Suprapubic skin (tissue), 4 donors: ENCODE measurements at regions not wholly inside any gene's neighbourhood (a gene's known extent, or its start where the extent isn't known, plus 50 kb on each side); places are given as distances from the start of the nearest gene placed in this dataset.

ENCODE experiments used
- EP300 ChIP-seq: sonication (generic); formaldehyde crosslinking; IDR thresholded peaks from one replicate; pipeline ENCODE4 v1.6.1; 2017; ENCODE audit warnings: antibody characterized with exemption
- POLR2A ChIP-seq, 2 donors: fragments of 450-650 bp; IDR thresholded peaks; one replicate each; pipeline ENCODE4 v1.6.1; 2017; ENCODE audit warnings: antibody characterized with exemption in 2 of 2, mild to moderate bottlenecking in 2 of 2, moderate library complexity in 2 of 2
- POLR2AphosphoS5 ChIP-seq, 3 donors: sonication (generic); formaldehyde crosslinking; IDR thresholded peaks; one replicate each; pipeline ENCODE4 v1.6.1; 2017; ENCODE audit warnings: antibody characterized with exemption in 3 of 3
- TF ChIP-seq, protein P1 (sequence below), 2 donors: fragments of 200-600 bp in 1 of 2; fragments of 450-650 bp in 1 of 2; sonication (generic) in 1 of 2; IDR thresholded peaks; one replicate each; pipeline ENCODE4 v1.5.1; 2016 to 2019; ENCODE audit warnings: antibody characterized with exemption in 2 of 2, mild to moderate bottlenecking in 1 of 2, moderate library complexity in 1 of 2

DNA sequence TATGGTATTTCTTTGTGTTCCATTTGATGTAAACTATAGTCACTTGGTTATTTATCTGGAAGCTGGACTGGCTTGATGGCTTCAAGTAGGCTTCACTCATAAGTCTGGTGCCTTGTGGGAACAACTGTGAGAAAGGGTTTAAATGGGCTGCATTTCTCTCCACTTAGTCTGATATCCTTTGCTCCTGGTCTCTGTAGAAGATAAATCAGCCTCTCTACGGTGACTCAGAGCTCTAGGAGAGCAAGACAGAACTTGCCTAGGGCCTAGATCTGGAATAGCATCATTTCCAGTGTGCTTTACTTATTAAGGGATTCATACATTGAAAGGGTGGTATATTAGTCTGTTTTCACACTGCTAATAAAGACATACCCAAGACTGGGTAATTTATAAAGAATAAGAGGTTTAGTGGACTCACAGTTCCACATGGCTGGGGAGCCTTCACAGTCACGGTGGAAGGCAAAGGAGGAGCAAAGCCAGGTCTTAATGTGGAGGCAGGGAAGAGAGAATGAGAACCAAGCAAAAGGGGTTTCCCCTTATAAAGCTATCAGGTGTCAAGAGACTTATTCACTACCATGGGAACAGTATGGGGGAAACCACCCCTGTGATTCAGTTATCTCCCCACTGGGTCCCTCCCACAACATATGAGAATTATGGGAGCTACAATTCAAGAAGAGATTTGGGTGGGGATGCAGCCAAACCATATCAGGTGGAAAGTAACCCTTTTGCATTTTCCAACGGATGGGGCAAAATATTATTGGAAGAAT is 1746.4 kb upstream of the PCDH7 start:
- TF ChIP-seq, protein P1, sequence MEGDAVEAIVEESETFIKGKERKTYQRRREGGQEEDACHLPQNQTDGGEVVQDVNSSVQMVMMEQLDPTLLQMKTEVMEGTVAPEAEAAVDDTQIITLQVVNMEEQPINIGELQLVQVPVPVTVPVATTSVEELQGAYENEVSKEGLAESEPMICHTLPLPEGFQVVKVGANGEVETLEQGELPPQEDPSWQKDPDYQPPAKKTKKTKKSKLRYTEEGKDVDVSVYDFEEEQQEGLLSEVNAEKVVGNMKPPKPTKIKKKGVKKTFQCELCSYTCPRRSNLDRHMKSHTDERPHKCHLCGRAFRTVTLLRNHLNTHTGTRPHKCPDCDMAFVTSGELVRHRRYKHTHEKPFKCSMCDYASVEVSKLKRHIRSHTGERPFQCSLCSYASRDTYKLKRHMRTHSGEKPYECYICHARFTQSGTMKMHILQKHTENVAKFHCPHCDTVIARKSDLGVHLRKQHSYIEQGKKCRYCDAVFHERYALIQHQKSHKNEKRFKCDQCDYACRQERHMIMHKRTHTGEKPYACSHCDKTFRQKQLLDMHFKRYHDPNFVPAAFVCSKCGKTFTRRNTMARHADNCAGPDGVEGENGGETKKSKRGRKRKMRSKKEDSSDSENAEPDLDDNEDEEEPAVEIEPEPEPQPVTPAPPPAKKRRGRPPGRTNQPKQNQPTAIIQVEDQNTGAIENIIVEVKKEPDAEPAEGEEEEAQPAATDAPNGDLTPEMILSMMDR (IDR thresholded peaks at IDR 0.05), result no peak
- TF ChIP-seq POLR2AphosphoS5 (IDR thresholded peaks at IDR 0.05) (no peak), POLR2A (IDR thresholded peaks at IDR 0.05) (no peak), EP300 (no peak)
